ENCODE measurements at regions not wholly inside any gene's neighbourhood (a gene's known extent, or its start where the extent isn't known, plus 50 kb on each side); places are given as distances from the start of the nearest gene placed in this dataset.

DNA sequence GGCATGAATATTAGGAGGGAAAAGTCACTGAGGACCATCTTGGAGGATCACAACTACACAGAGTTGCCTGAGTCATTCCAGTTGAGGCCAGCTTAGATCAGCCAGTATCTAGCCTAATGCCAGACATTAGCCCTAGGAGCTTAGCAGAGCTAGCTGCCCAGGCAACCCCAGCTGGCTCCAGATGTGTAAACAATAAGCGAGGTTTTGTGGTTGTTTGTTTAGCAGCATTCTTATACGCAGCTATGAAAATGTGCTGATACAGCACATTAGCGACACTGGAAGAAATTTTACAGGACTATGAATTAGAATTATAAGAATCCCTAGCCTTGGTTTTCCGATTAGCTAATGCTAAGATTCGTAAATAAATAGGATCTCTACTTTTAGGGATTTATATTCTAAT, 59.3 kb downstream of the BTBD3 start:
- H3K4me1 ChIP-seq, result no peaks in the 10 kb centered on the region
- no peak overlapping the region for H3K27ac ChIP-seq
- H3K4me3 ChIP-seq, result no peak overlapping the region
- no peak for TF ChIP-seq POLR2A (IDR thresholded peaks at IDR 0.05)
- TF ChIP-seq, protein P1, sequence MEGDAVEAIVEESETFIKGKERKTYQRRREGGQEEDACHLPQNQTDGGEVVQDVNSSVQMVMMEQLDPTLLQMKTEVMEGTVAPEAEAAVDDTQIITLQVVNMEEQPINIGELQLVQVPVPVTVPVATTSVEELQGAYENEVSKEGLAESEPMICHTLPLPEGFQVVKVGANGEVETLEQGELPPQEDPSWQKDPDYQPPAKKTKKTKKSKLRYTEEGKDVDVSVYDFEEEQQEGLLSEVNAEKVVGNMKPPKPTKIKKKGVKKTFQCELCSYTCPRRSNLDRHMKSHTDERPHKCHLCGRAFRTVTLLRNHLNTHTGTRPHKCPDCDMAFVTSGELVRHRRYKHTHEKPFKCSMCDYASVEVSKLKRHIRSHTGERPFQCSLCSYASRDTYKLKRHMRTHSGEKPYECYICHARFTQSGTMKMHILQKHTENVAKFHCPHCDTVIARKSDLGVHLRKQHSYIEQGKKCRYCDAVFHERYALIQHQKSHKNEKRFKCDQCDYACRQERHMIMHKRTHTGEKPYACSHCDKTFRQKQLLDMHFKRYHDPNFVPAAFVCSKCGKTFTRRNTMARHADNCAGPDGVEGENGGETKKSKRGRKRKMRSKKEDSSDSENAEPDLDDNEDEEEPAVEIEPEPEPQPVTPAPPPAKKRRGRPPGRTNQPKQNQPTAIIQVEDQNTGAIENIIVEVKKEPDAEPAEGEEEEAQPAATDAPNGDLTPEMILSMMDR (IDR thresholded peaks at IDR 0.05), result no peak
- no peak for TF ChIP-seq EP300 (IDR thresholded peaks at IDR 0.05)
- H3K9me3 ChIP-seq, result no peaks in the 10 kb centered on the region
- H3K36me3 ChIP-seq, result no peaks in the 10 kb centered on the region
- no peaks in the 10 kb centered on the region for H3K27me3 ChIP-seq
- WGBS, 2 donors, result 53 to 61% methylated on average over 5 of the region's 5 CpGs
- no peak for DNase-seq (ENCODE audit: low spot score in 2 of 2)

DNA sequence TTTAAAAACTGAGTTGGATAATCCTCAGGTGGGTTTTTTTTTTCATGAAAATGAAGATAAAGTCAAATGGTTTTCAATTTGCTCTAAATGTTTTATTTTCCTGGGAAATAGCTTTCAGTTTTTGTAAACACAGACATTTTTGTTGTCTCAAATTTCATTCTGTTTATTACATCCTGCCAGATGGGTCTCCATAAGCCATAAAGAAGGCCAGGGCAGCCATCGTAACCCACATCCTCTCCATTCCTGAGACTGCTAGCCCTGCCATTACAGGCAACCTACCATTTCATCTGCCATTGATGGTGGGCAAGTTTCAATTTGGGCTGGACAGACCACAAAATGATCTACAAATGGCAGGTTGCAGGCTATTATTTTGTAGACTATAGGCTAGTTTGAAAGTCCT, 60.8 kb downstream of the BTBD3 start:
- Histone ChIP-seq H3K36me3 (no peaks in the 10 kb centered on the region), H3K4me3 (no peak overlapping the region), H3K27ac (no peak overlapping the region), H3K4me1 (no peaks in the 10 kb centered on the region), H3K9me3 (no peaks in the 10 kb centered on the region), H3K27me3 (no peaks in the 10 kb centered on the region)
- DNase-seq (ENCODE audit: low spot score in 2 of 2), result no peak
- TF ChIP-seq EP300 (IDR thresholded peaks at IDR 0.05) (no peak), POLR2A (IDR thresholded peaks at IDR 0.05) (no peak)
- TF ChIP-seq, protein P1 (IDR thresholded peaks at IDR 0.05), result no peak
- 71 to 79% methylated on average over 1 of the region's 1 CpG for WGBS, 2 donors

DNA sequence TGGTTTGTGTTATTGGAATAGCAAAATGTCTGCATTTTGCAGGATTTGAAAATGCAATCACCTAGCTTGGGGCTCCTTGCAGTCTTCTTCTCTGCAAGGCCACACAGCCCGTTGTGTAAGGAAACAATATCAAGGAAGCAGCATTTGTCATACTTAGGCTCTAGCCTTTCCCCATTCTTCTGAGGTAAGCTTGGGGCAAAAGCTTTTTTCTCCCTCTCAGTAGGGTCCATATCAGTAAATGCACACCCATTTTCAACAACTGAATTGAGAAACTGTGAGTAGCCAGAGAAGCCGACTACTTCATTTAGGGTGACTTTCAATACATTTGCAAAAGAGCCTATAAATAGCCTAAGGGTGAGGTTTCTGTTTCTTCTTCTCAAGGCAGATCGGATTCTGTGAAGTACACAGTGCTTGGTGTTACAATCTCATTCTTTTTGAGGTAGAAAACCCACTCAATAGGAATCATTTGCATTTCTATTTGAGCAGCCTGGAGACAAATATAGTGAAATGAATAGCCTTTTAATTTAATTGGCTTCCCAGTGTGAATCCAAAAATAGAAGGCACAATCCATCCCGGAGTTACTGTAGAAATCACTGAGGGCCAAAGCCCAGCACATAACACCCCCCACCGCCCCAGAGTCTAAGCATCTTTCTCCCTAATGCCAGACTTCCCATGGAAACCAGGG, 61.8 kb downstream of the BTBD3 start:
- no peak overlapping the region for H3K4me3 ChIP-seq
- TF ChIP-seq, protein P1 (IDR thresholded peaks at IDR 0.05), result no peak
- no peak for TF ChIP-seq EP300 (IDR thresholded peaks at IDR 0.05)
- TF ChIP-seq POLR2A (IDR thresholded peaks at IDR 0.05), result no peak
- H3K36me3 ChIP-seq, result no peaks in the 10 kb centered on the region
- no peaks in the 10 kb centered on the region for H3K9me3 ChIP-seq
- no peak for DNase-seq (ENCODE audit: low spot score in 2 of 2)
- WGBS, 2 donors, result 35 to 36% methylated on average over 5 of the region's 5 CpGs
- H3K4me1 ChIP-seq, result no peaks in the 10 kb centered on the region
- H3K27me3 ChIP-seq, result no peaks in the 10 kb centered on the region
- H3K27ac ChIP-seq, result no peak overlapping the region

DNA sequence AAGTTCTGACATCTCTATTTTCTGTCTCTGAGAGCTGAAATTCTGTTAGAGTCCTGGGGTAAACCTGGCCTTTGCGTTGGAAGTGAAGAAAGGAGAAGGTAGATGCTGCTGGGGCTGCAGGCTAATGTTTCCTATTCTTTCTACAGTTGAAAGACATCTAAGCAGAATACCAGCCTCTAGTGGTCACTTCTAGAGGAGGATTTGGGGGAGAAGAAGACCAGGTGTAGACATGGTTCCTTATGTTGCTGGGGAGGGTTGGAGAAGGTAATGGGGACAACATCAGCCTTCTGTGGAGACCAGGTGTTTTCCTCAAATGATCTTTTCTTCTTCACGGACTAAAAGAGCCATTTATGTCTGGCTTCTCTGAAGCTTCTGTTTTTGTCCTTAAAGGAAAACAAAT, 62.6 kb downstream of the BTBD3 start:
- Histone ChIP-seq H3K4me3 (no peak overlapping the region), H3K9me3 (no peaks in the 10 kb centered on the region), H3K4me1 (no peaks in the 10 kb centered on the region), H3K27me3 (no peaks in the 10 kb centered on the region), H3K36me3 (no peaks in the 10 kb centered on the region), H3K27ac (no peak overlapping the region)
- WGBS, 2 donors, result 43 to 49% methylated on average over 2 of the region's 2 CpGs
- no peak for DNase-seq (ENCODE audit: low spot score in 2 of 2)
- no peak for TF ChIP-seq POLR2A (IDR thresholded peaks at IDR 0.05)
- TF ChIP-seq, protein P1 (IDR thresholded peaks at IDR 0.05), result no peak
- no peak for TF ChIP-seq EP300 (IDR thresholded peaks at IDR 0.05)

DNA sequence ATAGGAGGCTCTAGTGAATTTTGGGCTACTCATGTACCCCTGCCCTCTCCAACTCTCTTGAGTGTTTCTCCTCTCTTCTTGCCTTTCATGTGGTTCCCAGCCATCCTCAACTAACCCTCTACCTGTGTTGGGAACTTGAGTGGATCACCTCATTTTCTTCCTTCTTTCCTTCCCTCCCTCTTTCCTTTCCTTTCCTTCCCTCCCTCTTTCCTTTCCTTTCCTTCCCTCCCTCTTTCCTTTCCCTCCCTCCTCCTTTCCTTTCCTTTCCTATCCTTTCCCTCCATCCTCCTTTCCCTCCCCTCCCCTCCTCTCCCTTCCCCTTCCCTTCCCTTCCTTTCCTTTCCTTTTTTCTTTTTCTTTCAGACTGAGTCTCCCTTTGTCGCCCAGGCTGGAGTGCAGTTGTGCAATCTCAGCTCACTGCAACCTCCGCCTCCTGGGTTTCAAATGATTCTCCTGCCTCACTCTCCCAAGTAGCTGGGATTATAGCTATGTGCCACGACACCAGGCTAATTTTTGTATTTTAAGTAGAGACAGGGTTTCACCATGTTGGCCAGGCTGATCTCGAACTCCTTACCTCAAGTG, 63.8 kb downstream of the BTBD3 start:
- Histone ChIP-seq H3K9me3 (no peaks in the 10 kb centered on the region), H3K27ac (no peak overlapping the region), H3K27me3 (no peaks in the 10 kb centered on the region), H3K36me3 (no peaks in the 10 kb centered on the region), H3K4me1 (no peaks in the 10 kb centered on the region), H3K4me3 (no peak overlapping the region)
- TF ChIP-seq POLR2A (IDR thresholded peaks at IDR 0.05), result no peak
- TF ChIP-seq EP300 (IDR thresholded peaks at IDR 0.05), result no peak
- TF ChIP-seq, protein P1 (IDR thresholded peaks at IDR 0.05), result no peak
- no peak for DNase-seq (ENCODE audit: low spot score in 2 of 2)
- WGBS, 2 donors, result 92% methylated on average over 4 of the region's 4 CpGs

All from tibial nerve (tissue), 4 donors.